Right lung (tissue), 2 donors: ENCODE measurements at regions not wholly inside any gene's neighbourhood (a gene's known extent, or its start where the extent isn't known, plus 50 kb on each side); places are given as distances from the start of the nearest gene placed in this dataset.

Experiments used
- DNase-seq, 2 donors: peaks; one replicate each; pipeline ENCODE4 v3.0.0-alpha.2; 2013

- DNase-seq, result no peak
Measured at GRCh38 chr10:113219446-113219845, 269.4 kb downstream of the TCF7L2 start.

DNA sequence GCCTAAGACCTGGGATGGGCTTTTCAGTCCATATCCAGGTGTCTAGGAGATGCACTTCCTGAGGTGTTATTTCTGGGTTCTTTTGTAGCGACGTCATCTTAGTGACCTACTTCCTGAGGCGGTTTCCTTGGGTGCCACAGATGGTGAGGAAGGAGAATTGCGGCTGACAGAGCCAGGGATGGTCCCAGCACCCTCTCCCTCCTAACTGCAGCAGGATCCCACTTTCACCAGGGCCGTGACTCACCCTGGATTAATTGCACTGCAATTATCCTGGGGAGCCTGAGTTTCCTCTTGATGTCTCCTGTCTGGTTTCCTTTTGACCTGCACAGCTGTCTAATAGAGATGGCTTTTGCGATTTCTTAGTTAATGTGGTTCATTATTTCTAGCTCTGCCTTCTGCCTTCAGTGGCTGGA lies 271.7 kb downstream of the TCF7L2 start:
- DNase-seq, result no peak

DNA sequence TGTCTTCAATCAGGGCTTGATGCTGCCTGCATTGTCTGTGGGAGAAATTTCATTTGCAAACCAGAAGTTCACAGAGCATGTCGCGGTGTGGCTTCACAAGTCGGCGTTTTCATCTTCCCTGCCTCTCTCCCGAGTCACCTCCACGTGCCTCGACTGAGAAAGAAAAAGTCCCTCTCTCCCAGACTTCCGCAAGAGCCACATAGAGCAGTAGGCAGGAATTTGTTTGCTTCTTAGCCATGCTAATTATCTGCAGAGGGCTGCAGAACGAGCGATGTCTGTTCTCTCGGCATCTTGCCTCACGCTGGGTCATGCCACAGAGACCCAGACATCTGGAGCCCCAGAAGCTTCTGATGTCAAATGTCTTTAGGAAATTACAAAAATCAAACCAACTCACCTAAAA lies 272.2 kb downstream of the TCF7L2 start:
- DNase-seq, result no peak

DNA sequence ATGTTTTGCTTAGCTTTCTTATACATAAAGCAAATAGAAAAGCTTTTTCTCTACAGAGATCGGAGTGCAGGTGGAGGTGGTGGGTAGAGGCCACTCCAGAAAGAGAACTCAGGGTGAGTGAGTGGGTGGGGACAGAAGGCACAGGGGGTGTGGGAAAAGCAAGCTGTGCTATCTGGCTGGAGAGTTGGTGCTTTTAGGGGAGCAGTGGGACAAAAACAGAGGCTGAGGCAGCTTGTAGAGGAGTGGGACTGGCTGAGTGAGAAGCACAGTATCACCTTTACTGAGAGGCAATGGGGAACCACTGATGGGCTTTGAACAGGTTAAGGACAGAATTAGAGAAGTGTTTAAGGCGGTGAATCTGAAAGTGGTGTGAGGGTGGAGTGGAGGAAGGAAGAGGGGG lies 275.3 kb downstream of the TCF7L2 start:
- no peak for DNase-seq

DNA sequence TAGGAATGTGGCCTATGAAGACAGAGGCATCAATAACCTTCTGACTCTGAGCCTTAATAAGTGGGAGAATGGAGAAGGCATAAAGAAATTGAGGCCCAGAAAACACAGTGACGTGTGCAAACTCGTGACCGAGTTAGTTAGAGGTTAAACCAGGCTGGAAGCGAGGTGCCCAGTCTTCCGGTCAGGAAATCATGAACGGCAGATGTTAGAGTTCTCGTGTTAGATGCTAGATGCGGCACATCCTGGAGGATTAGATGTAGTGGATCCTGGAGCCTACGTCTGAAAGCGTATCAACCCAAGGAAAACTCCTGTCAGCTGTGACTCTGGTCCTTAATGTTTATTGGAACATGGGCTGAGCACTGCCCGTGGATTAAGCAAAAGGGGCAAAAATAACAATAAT lies 275.9 kb downstream of the TCF7L2 start:
- DNase-seq, result no peak

GRCh38 chr10:113226399-113226798 lies 276.4 kb downstream of the TCF7L2 start:
- DNase-seq, result no peak

- no peak for DNase-seq
Measured at GRCh38 chr10:113226831-113227445, 276.9 kb downstream of the TCF7L2 start.

GRCh38 chr10:113228530-113228929 lies 278.5 kb downstream of the TCF7L2 start:
- no peak for DNase-seq

DNA sequence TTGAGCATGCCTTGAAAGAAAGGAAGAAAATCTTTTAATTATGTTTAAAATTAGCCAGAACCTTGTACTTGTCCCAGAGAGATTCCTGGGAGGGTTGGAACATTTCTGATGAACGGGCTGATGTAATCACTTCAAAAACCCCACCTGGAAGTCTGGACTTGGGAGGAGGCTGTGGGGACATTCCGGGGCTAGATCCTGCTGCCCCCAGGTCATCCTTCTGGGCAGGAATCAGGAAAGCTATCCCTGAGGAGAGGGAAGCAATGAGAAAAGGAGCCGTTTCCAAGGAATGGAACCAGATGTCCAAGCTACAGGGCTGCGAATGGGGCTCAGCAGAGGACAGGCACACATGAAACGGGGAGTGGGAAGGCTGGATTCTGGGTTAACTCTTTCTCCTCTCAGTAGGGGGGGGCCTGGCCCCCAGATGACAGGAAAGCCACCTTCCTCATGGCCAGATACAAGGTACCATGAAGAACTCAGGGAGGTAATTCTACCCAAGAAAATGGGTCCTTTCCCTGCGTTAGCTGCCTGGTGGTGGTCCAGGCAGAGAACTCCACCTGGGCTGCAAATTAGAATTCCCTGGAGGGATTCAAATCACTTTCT lies 280.1 kb downstream of the TCF7L2 start:
- DNase-seq, result no peak

DNA sequence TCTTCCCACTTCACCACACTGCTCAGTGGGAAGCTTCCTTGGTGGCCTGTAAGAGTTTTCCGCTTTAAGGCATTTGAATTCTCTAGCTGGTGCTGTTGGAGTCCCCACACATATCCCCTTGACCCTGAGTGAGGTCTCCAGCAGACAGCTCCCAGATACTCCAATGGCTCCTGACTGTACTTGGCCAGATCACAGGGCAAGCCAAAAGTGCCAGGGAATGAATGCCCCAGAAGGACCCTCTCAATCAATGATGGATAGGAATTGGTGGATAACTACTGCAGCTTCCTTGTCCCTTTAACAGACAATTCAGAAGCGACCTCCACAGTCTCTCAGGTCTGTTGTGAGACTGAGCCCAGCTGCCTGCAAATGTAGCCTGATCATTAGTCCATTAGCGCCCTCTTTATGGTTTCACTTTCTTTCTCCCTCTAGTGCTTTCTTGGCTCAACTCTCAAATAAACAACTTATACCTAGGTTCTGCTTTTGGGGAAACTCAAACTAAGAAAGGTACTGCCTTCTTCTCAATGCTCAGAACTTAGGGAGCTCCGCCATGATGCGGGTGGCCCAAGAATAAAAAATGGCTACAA lies 283.0 kb downstream of the TCF7L2 start:
- DNase-seq, result no peak

GRCh38 chr10:113234481-113234880 lies 284.4 kb downstream of the TCF7L2 start:
- no peak for DNase-seq

DNA sequence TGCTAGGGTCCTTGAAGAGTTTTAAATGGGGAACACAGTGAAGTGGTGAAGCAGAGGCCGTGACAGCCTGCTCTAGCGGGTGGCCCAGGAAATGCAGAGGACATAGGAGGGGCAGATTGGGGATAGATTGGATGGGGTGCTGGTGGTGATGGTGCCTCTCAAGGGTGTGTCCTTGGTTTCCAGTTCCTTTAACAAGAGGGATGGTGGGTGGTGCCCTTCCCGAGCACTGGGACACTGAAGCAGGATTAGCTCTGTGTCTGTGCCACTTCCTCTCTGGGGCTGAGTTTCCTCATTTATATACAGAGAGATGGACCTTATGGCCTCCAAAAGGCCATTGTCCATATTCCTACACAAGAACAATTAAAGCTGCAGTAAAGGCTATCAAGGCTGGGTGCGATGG lies 285.5 kb downstream of the TCF7L2 start:
- no peak for DNase-seq

- no peak for DNase-seq
Measured at GRCh38 chr10:113236998-113237397, 287.0 kb downstream of the TCF7L2 start.

GRCh38 chr10:113239566-113240350 lies 289.7 kb downstream of the TCF7L2 start:
- DNase-seq, result no peak

GRCh38 chr10:113240736-113241135 lies 290.7 kb downstream of the TCF7L2 start:
- no peak for DNase-seq

- no peak for DNase-seq
Measured at GRCh38 chr10:113241599-113242360, 291.7 kb downstream of the TCF7L2 start.

- no peak for DNase-seq
Measured at GRCh38 chr10:113243311-113243710, 293.3 kb downstream of the TCF7L2 start.

- DNase-seq, result no peak
Measured at GRCh38 chr10:113244750-113245149, 294.7 kb downstream of the TCF7L2 start.

DNA sequence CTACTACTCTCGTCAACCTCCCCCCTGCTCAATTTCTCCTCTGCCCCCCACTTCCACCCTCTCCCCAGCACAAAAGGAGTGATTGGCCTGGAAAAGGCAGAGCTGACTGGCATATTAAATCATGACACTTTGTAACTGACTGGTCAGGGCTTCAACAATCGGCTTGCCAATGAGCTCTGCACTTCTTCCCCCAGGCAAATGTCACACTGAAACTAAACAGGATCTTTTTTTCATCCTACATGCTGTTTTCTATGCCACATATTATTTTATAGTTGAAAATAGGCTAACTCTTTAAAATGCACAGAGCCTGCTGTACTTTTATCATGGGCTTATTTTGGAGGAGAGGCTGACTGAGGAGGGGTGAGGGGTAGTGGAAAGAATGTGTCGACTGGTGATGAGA lies 295.2 kb downstream of the TCF7L2 start:
- DNase-seq, result no peak

GRCh38 chr10:113247050-113247449 lies 297.0 kb downstream of the TCF7L2 start:
- DNase-seq, result no peak

- no peak for DNase-seq
Measured at GRCh38 chr10:113252650-113253618, 299.9 kb upstream of the HABP2 start.
